ENCODE measurements at regions not wholly inside any gene's neighbourhood (a gene's known extent, or its start where the extent isn't known, plus 50 kb on each side); places are given as distances from the start of the nearest gene placed in this dataset.

- no peak for TF ChIP-seq TAF1 (IDR thresholded peaks at IDR 0.05; ENCODE audit: low read depth)
- TF ChIP-seq CEBPB (IDR thresholded peaks at IDR 0.05) = no peak
- no peak for TF ChIP-seq NFIC (IDR thresholded peaks at IDR 0.05)
- TF ChIP-seq REST (IDR thresholded peaks at IDR 0.05; ENCODE audit: low read depth) = no peak
- no peak for TF ChIP-seq FOXM1 (IDR thresholded peaks at IDR 0.05; ENCODE audit: borderline replicate concordance, low read depth)
- no peak for TF ChIP-seq TCF12 (IDR thresholded peaks at IDR 0.05; ENCODE audit: low read depth)
- TF ChIP-seq CREB1 (IDR thresholded peaks at IDR 0.05; ENCODE audit: low read depth) = no peak
- no peak for TF ChIP-seq EGR1 (IDR thresholded peaks at IDR 0.05)
- TF ChIP-seq RAD21 (IDR thresholded peaks at IDR 0.05; ENCODE audit: low read depth) = no peak
- no peak for TF ChIP-seq TEAD4 (IDR thresholded peaks at IDR 0.05)
These were observed 279.9 kb upstream of the TBX3 start for GRCh38 chr12:114963846-114964245.
